ENCODE measurements at regions not wholly inside any gene's neighbourhood (a gene's known extent, or its start where the extent isn't known, plus 50 kb on each side); places are given as distances from the start of the nearest gene placed in this dataset.

GRCh38 chr14:97361958-97362357 lies 564.8 kb downstream of the VRK1 start:
- TF ChIP-seq TEAD4 (IDR thresholded peaks at IDR 0.05) (no peak), EGR1 (IDR thresholded peaks at IDR 0.05) (no peak), TAF1 (IDR thresholded peaks at IDR 0.05; ENCODE audit: low read depth) (no peak), MAX (IDR thresholded peaks at IDR 0.05) (no peak), CREB1 (IDR thresholded peaks at IDR 0.05; ENCODE audit: low read depth) (no peak), FOXM1 (IDR thresholded peaks at IDR 0.05; ENCODE audit: borderline replicate concordance, low read depth) (no peak), RAD21 (IDR thresholded peaks at IDR 0.05; ENCODE audit: low read depth) (no peak), EP300 (IDR thresholded peaks at IDR 0.05; ENCODE audit: borderline replicate concordance) (no peak), NFIC (IDR thresholded peaks at IDR 0.05) (no peak), REST (IDR thresholded peaks at IDR 0.05; ENCODE audit: low read depth) (no peak), USF1 (IDR thresholded peaks at IDR 0.05) (no peak), ZBTB7A (IDR thresholded peaks at IDR 0.05; ENCODE audit: low read depth) (no peak), CEBPB (IDR thresholded peaks at IDR 0.05) (no peak), TCF12 (IDR thresholded peaks at IDR 0.05; ENCODE audit: low read depth) (no peak), YY1 (IDR thresholded peaks at IDR 0.05; ENCODE audit: low read depth) (no peak)

GRCh38 chr14:97366400-97366799 lies 569.2 kb downstream of the VRK1 start:
- no peak for TF ChIP-seq YY1 (IDR thresholded peaks at IDR 0.05; ENCODE audit: low read depth)
- no peak for TF ChIP-seq TEAD4 (IDR thresholded peaks at IDR 0.05)
- TF ChIP-seq REST (IDR thresholded peaks at IDR 0.05; ENCODE audit: low read depth) = no peak
- TF ChIP-seq MAX (IDR thresholded peaks at IDR 0.05) = no peak
- no peak for TF ChIP-seq CEBPB (IDR thresholded peaks at IDR 0.05)
- no peak for TF ChIP-seq EGR1 (IDR thresholded peaks at IDR 0.05)
- no peak for TF ChIP-seq CREB1 (IDR thresholded peaks at IDR 0.05; ENCODE audit: low read depth)
- TF ChIP-seq TAF1 (IDR thresholded peaks at IDR 0.05; ENCODE audit: low read depth) = no peak
- TF ChIP-seq ZBTB7A (IDR thresholded peaks at IDR 0.05; ENCODE audit: low read depth) = no peak
- no peak for TF ChIP-seq TCF12 (IDR thresholded peaks at IDR 0.05; ENCODE audit: low read depth)
- TF ChIP-seq EP300 (IDR thresholded peaks at IDR 0.05; ENCODE audit: borderline replicate concordance) = no peak
- TF ChIP-seq RAD21 (IDR thresholded peaks at IDR 0.05; ENCODE audit: low read depth) = no peak

GRCh38 chr14:97367278-97367677 lies 570.1 kb downstream of the VRK1 start:
- no peak for TF ChIP-seq EGR1 (IDR thresholded peaks at IDR 0.05)
- no peak for TF ChIP-seq CEBPB (IDR thresholded peaks at IDR 0.05)

GRCh38 chr14:97368049-97368448 lies 570.9 kb downstream of the VRK1 start:
- TF ChIP-seq YY1 (IDR thresholded peaks at IDR 0.05; ENCODE audit: low read depth) (no peak), EGR1 (IDR thresholded peaks at IDR 0.05) (no peak), ZBTB7A (IDR thresholded peaks at IDR 0.05; ENCODE audit: low read depth) (no peak), FOXM1 (IDR thresholded peaks at IDR 0.05; ENCODE audit: borderline replicate concordance, low read depth) (no peak), TCF12 (IDR thresholded peaks at IDR 0.05; ENCODE audit: low read depth) (no peak)

- TF ChIP-seq ZBTB7A (IDR thresholded peaks at IDR 0.05; ENCODE audit: low read depth) (no peak), TAF1 (IDR thresholded peaks at IDR 0.05; ENCODE audit: low read depth) (no peak), TEAD4 (IDR thresholded peaks at IDR 0.05) (no peak), YY1 (IDR thresholded peaks at IDR 0.05; ENCODE audit: low read depth) (no peak), USF1 (IDR thresholded peaks at IDR 0.05) (no peak), CEBPB (IDR thresholded peaks at IDR 0.05) (no peak)
Measured at GRCh38 chr14:97368900-97369564, 571.9 kb downstream of the VRK1 start.

GRCh38 chr14:97369901-97370300 lies 572.7 kb downstream of the VRK1 start:
- no peak for TF ChIP-seq USF1 (IDR thresholded peaks at IDR 0.05)
- no peak for TF ChIP-seq TEAD4 (IDR thresholded peaks at IDR 0.05)
- no peak for TF ChIP-seq REST (IDR thresholded peaks at IDR 0.05; ENCODE audit: low read depth)
